ENCODE measurements at regions not wholly inside any gene's neighbourhood (a gene's known extent, or its start where the extent isn't known, plus 50 kb on each side); places are given as distances from the start of the nearest gene placed in this dataset.

GRCh38 chr22:42324566-42324965 lies 54.1 kb upstream of the TCF20 start:
- H3K9me3 ChIP-seq = no peaks in the 10 kb centered on the region
- H3K4me1 ChIP-seq = no peaks in the 10 kb centered on the region
- peaks cover 0 to 4% (median 0%) of the 10 kb centered on the region in 3 donors for H3K27me3 ChIP-seq (ENCODE audit: insufficient read depth in 3 of 3, low read length in 2 of 3)
- no peaks in the 10 kb centered on the region for H3K36me3 ChIP-seq (ENCODE audit: insufficient read depth in 1 of 2, low read depth in 1 of 2)
- no peak overlapping the region for H3K27ac ChIP-seq
- TF ChIP-seq, protein P1, sequence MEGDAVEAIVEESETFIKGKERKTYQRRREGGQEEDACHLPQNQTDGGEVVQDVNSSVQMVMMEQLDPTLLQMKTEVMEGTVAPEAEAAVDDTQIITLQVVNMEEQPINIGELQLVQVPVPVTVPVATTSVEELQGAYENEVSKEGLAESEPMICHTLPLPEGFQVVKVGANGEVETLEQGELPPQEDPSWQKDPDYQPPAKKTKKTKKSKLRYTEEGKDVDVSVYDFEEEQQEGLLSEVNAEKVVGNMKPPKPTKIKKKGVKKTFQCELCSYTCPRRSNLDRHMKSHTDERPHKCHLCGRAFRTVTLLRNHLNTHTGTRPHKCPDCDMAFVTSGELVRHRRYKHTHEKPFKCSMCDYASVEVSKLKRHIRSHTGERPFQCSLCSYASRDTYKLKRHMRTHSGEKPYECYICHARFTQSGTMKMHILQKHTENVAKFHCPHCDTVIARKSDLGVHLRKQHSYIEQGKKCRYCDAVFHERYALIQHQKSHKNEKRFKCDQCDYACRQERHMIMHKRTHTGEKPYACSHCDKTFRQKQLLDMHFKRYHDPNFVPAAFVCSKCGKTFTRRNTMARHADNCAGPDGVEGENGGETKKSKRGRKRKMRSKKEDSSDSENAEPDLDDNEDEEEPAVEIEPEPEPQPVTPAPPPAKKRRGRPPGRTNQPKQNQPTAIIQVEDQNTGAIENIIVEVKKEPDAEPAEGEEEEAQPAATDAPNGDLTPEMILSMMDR (IDR thresholded peaks at IDR 0.05) = no peak
- no peak for ATAC-seq
- 57 to 68% (median 61%) methylated on average over 5 of the region's 5 CpGs for WGBS, 3 donors
- intact Hi-C loops (cut with DNase I) = no loop called here
- H3K4me3 ChIP-seq = no peak overlapping the region
- no peak for DNase-seq

DNA sequence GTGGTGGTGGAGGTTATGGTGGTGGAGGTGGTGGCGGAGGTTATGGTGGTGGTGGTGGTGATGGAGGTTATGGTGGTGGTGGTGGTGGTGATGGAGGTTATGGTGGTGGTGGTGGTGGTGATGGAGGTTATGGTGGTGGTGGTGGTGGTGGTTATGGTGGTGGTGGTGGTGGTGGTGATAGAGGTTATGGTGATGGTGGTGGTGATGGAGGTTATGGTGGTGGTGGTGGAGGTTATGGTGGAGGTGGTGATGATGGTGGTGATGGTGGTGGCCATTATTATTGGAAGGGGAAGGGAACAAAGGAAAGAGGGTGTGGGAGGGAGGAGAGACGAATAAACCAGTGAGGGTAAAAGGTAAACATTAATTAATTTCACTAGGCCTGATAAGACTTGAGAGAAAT lies 53.5 kb upstream of the TCF20 start:
- no peaks in the 10 kb centered on the region for H3K36me3 ChIP-seq (ENCODE audit: insufficient read depth in 1 of 2, low read depth in 1 of 2)
- H3K4me1 ChIP-seq = no peaks in the 10 kb centered on the region
- intact Hi-C loops (cut with DNase I) = no loop called here
- H3K9me3 ChIP-seq = no peaks in the 10 kb centered on the region
- ATAC-seq (no peak), DNase-seq (no peak)
- TF ChIP-seq, protein P1 (IDR thresholded peaks at IDR 0.05) = no peak
- H3K4me3 ChIP-seq = no peak overlapping the region
- WGBS, 3 donors = 88 to 100% (median 93%) methylated on average over 1 to 2 of the region's 2 CpGs
- H3K27ac ChIP-seq = no peak overlapping the region
- peaks cover 0 to 4% (median 0%) of the 10 kb centered on the region in 3 donors for H3K27me3 ChIP-seq (ENCODE audit: insufficient read depth in 3 of 3, low read length in 2 of 3)

DNA sequence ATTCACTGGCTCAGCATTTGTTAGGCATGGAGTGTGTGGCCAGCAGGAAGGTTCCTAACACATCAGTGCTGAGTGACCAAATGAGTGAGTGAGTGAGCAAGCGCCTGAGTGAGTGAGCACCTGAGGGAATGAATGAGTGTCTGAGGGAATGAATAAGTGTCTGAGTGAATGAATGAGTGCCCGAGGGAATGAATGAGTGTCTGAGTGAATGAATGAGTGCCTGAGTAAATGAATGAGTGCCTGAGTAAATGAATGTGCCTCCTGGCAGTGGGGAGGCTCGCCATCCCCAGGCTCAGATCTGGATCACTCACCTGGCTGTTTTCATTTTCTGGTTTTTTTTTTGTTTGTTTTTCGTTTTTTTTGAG lies 52.1 kb upstream of the TCF20 start:
- TF ChIP-seq, protein P1 (IDR thresholded peaks at IDR 0.05) = no peak
- intact Hi-C loops (cut with DNase I) = no loop called here
- Histone ChIP-seq H3K9me3 (no peaks in the 10 kb centered on the region), H3K27ac (no peak overlapping the region), H3K27me3 (ENCODE audit: insufficient read depth in 3 of 3, low read length in 2 of 3) (peaks cover 0 to 9% (median 0%) of the 10 kb centered on the region in 3 donors), H3K4me1 (no peaks in the 10 kb centered on the region), H3K36me3 (ENCODE audit: insufficient read depth in 1 of 2, low read depth in 1 of 2) (no peaks in the 10 kb centered on the region), H3K4me3 (no peak overlapping the region)
- 82 to 89% (median 86%) methylated on average over 4 of the region's 4 CpGs for WGBS, 3 donors
- no peak for ATAC-seq
- no peak for DNase-seq

- 33 to 49% (median 36%) methylated on average over 11 of the region's 11 CpGs for WGBS, 3 donors
- Histone ChIP-seq H3K4me1 (no peaks in the 10 kb centered on the region), H3K27me3 (ENCODE audit: insufficient read depth in 3 of 3, low read length in 2 of 3) (peaks cover 0 to 9% (median 4%) of the 10 kb centered on the region in 3 donors), H3K36me3 (ENCODE audit: insufficient read depth in 1 of 2, low read depth in 1 of 2) (no peaks in the 10 kb centered on the region), H3K9me3 (no peaks in the 10 kb centered on the region), H3K4me3 (no peak overlapping the region), H3K27ac (no peak overlapping the region)
- ATAC-seq (no peak), DNase-seq (no peak)
- TF ChIP-seq, protein P1 (IDR thresholded peaks at IDR 0.05) = no peak
- intact Hi-C loops (cut with DNase I) = no loop called here
These were observed 51.6 kb upstream of the TCF20 start for GRCh38 chr22:42321908-42322561.

Measured in psoas muscle (tissue), 7 donors.